ENCODE measurements at regions not wholly inside any gene's neighbourhood (a gene's known extent, or its start where the extent isn't known, plus 50 kb on each side); places are given as distances from the start of the nearest gene placed in this dataset.

GRCh38 chr5:15447209-15447608 is 52.8 kb upstream of the FBXL7 start:
- Histone ChIP-seq H3K4me1 (ENCODE audit: control insufficient read depth, insufficient read depth, low read length, poor library complexity, severe bottlenecking) (no peaks in the 10 kb centered on the region), H3K4me3 (ENCODE audit: extremely low read depth, insufficient read depth, low read length, poor library complexity, severe bottlenecking) (no peak overlapping the region), H3K9me3 (ENCODE audit: control insufficient read depth, low read length) (no peaks in the 10 kb centered on the region), H3K27ac (ENCODE audit: low read depth, low read length, severe bottlenecking) (no peak overlapping the region), H3K36me3 (ENCODE audit: control insufficient read depth, insufficient read depth, low read length) (no peaks in the 10 kb centered on the region)
- 100% methylated on average over 1 of the region's 1 CpG; no CpG with 5 or more reads in 1 of the 2 experiments for WGBS, 2 experiments (ENCODE audit: insufficient coverage in 2 of 2)

- H3K36me3 ChIP-seq (ENCODE audit: control insufficient read depth, insufficient read depth, low read length), result no peaks in the 10 kb centered on the region
- H3K27ac ChIP-seq (ENCODE audit: low read depth, low read length, severe bottlenecking), result no peak overlapping the region
- no peaks in the 10 kb centered on the region for H3K4me1 ChIP-seq (ENCODE audit: control insufficient read depth, insufficient read depth, low read length, poor library complexity, severe bottlenecking)
- H3K9me3 ChIP-seq (ENCODE audit: control insufficient read depth, low read length), result no peaks in the 10 kb centered on the region
- H3K4me3 ChIP-seq (ENCODE audit: extremely low read depth, insufficient read depth, low read length, poor library complexity, severe bottlenecking), result no peak overlapping the region
Measured at GRCh38 chr5:15446552-15446951, 53.4 kb upstream of the FBXL7 start.

GRCh38 chr5:15442193-15442570 is 57.8 kb upstream of the FBXL7 start:
- Histone ChIP-seq H3K9me3 (ENCODE audit: control insufficient read depth, low read length) (no peaks in the 10 kb centered on the region), H3K27ac (ENCODE audit: low read depth, low read length, severe bottlenecking) (no peak overlapping the region), H3K4me3 (ENCODE audit: extremely low read depth, insufficient read depth, low read length, poor library complexity, severe bottlenecking) (no peak overlapping the region), H3K36me3 (ENCODE audit: control insufficient read depth, insufficient read depth, low read length) (no peaks in the 10 kb centered on the region), H3K4me1 (ENCODE audit: control insufficient read depth, insufficient read depth, low read length, poor library complexity, severe bottlenecking) (no peaks in the 10 kb centered on the region)
- no CpG with 5 or more reads among the region's 1 CpG for WGBS, 2 experiments (ENCODE audit: insufficient coverage in 2 of 2)

GRCh38 chr5:15441433-15442192 is 58.4 kb upstream of the FBXL7 start:
- Histone ChIP-seq H3K36me3 (ENCODE audit: control insufficient read depth, insufficient read depth, low read length) (no peaks in the 10 kb centered on the region), H3K9me3 (ENCODE audit: control insufficient read depth, low read length) (no peaks in the 10 kb centered on the region), H3K4me3 (ENCODE audit: extremely low read depth, insufficient read depth, low read length, poor library complexity, severe bottlenecking) (no peak overlapping the region), H3K27ac (ENCODE audit: low read depth, low read length, severe bottlenecking) (no peak overlapping the region), H3K4me1 (ENCODE audit: control insufficient read depth, insufficient read depth, low read length, poor library complexity, severe bottlenecking) (no peaks in the 10 kb centered on the region)
- 76 to 100% methylated on average over 2 to 3 of the region's 6 CpGs for WGBS, 2 experiments (ENCODE audit: insufficient coverage in 2 of 2)

- no peak overlapping the region for H3K27ac ChIP-seq (ENCODE audit: low read depth, low read length, severe bottlenecking)
- 81 to 89% methylated on average over 3 to 5 of the region's 5 CpGs for WGBS, 2 experiments (ENCODE audit: insufficient coverage in 2 of 2)
- H3K4me3 ChIP-seq (ENCODE audit: extremely low read depth, insufficient read depth, low read length, poor library complexity, severe bottlenecking), result no peak overlapping the region
- no peaks in the 10 kb centered on the region for H3K9me3 ChIP-seq (ENCODE audit: control insufficient read depth, low read length)
- H3K36me3 ChIP-seq (ENCODE audit: control insufficient read depth, insufficient read depth, low read length), result no peaks in the 10 kb centered on the region
- no peaks in the 10 kb centered on the region for H3K4me1 ChIP-seq (ENCODE audit: control insufficient read depth, insufficient read depth, low read length, poor library complexity, severe bottlenecking)
Measured at GRCh38 chr5:15440434-15440833, 59.5 kb upstream of the FBXL7 start.

GRCh38 chr5:15439801-15440200 is 60.2 kb upstream of the FBXL7 start:
- Histone ChIP-seq H3K27ac (ENCODE audit: low read depth, low read length, severe bottlenecking) (no peak overlapping the region), H3K4me3 (ENCODE audit: extremely low read depth, insufficient read depth, low read length, poor library complexity, severe bottlenecking) (no peak overlapping the region), H3K4me1 (ENCODE audit: control insufficient read depth, insufficient read depth, low read length, poor library complexity, severe bottlenecking) (no peaks in the 10 kb centered on the region), H3K9me3 (ENCODE audit: control insufficient read depth, low read length) (no peaks in the 10 kb centered on the region), H3K36me3 (ENCODE audit: control insufficient read depth, insufficient read depth, low read length) (no peaks in the 10 kb centered on the region)
- WGBS, 2 experiments (ENCODE audit: insufficient coverage in 2 of 2), result no CpG with 5 or more reads among the region's 1 CpG

GRCh38 chr5:15433709-15434108 is 66.3 kb upstream of the FBXL7 start:
- H3K9me3 ChIP-seq (ENCODE audit: control insufficient read depth, low read length), result no peaks in the 10 kb centered on the region
- H3K4me3 ChIP-seq (ENCODE audit: extremely low read depth, insufficient read depth, low read length, poor library complexity, severe bottlenecking), result no peak overlapping the region
- no peaks in the 10 kb centered on the region for H3K4me1 ChIP-seq (ENCODE audit: control insufficient read depth, insufficient read depth, low read length, poor library complexity, severe bottlenecking)
- 100% methylated on average over 1 to 3 of the region's 3 CpGs for WGBS, 2 experiments (ENCODE audit: insufficient coverage in 2 of 2)
- no peaks in the 10 kb centered on the region for H3K36me3 ChIP-seq (ENCODE audit: control insufficient read depth, insufficient read depth, low read length)
- H3K27ac ChIP-seq (ENCODE audit: low read depth, low read length, severe bottlenecking), result no peak overlapping the region

GRCh38 chr5:15431923-15432322 is 68.1 kb upstream of the FBXL7 start:
- WGBS, 2 experiments (ENCODE audit: insufficient coverage in 2 of 2), result 92 to 93% methylated on average over 1 to 2 of the region's 3 CpGs
- no peaks in the 10 kb centered on the region for H3K36me3 ChIP-seq (ENCODE audit: control insufficient read depth, insufficient read depth, low read length)
- no peak overlapping the region for H3K4me3 ChIP-seq (ENCODE audit: extremely low read depth, insufficient read depth, low read length, poor library complexity, severe bottlenecking)
- H3K27ac ChIP-seq (ENCODE audit: low read depth, low read length, severe bottlenecking), result no peak overlapping the region
- no peaks in the 10 kb centered on the region for H3K4me1 ChIP-seq (ENCODE audit: control insufficient read depth, insufficient read depth, low read length, poor library complexity, severe bottlenecking)
- no peaks in the 10 kb centered on the region for H3K9me3 ChIP-seq (ENCODE audit: control insufficient read depth, low read length)

GRCh38 chr5:15425766-15426165 is 74.2 kb upstream of the FBXL7 start:
- no peaks in the 10 kb centered on the region for H3K36me3 ChIP-seq (ENCODE audit: control insufficient read depth, insufficient read depth, low read length)
- no peaks in the 10 kb centered on the region for H3K9me3 ChIP-seq (ENCODE audit: control insufficient read depth, low read length)
- H3K4me1 ChIP-seq (ENCODE audit: control insufficient read depth, insufficient read depth, low read length, poor library complexity, severe bottlenecking), result no peaks in the 10 kb centered on the region
- H3K27ac ChIP-seq (ENCODE audit: low read depth, low read length, severe bottlenecking), result no peak overlapping the region
- 80 to 93% methylated on average over 1 to 2 of the region's 6 CpGs for WGBS, 2 experiments (ENCODE audit: insufficient coverage in 2 of 2)
- no peak overlapping the region for H3K4me3 ChIP-seq (ENCODE audit: extremely low read depth, insufficient read depth, low read length, poor library complexity, severe bottlenecking)

GRCh38 chr5:15424769-15425168 is 75.2 kb upstream of the FBXL7 start:
- no peak overlapping the region for H3K27ac ChIP-seq (ENCODE audit: low read depth, low read length, severe bottlenecking)

GRCh38 chr5:15421921-15422412 is 78.0 kb upstream of the FBXL7 start:
- WGBS, 2 experiments (ENCODE audit: insufficient coverage in 2 of 2), result 95% methylated on average over 2 of the region's 4 CpGs
- no peaks in the 10 kb centered on the region for H3K4me1 ChIP-seq (ENCODE audit: control insufficient read depth, insufficient read depth, low read length, poor library complexity, severe bottlenecking)

More at GRCh38 chr5:15424769-15425168, 75.2 kb upstream of the FBXL7 start:
- no peaks in the 10 kb centered on the region for H3K9me3 ChIP-seq (ENCODE audit: control insufficient read depth, low read length)
- no CpG with 5 or more reads among the region's 3 CpGs for WGBS, 2 experiments (ENCODE audit: insufficient coverage in 2 of 2)
- H3K4me3 ChIP-seq (ENCODE audit: extremely low read depth, insufficient read depth, low read length, poor library complexity, severe bottlenecking), result no peak overlapping the region
- H3K4me1 ChIP-seq (ENCODE audit: control insufficient read depth, insufficient read depth, low read length, poor library complexity, severe bottlenecking), result no peaks in the 10 kb centered on the region
- no peaks in the 10 kb centered on the region for H3K36me3 ChIP-seq (ENCODE audit: control insufficient read depth, insufficient read depth, low read length)

More at GRCh38 chr5:15421921-15422412, 78.0 kb upstream of the FBXL7 start:
- H3K9me3 ChIP-seq (ENCODE audit: control insufficient read depth, low read length), result no peaks in the 10 kb centered on the region
- H3K27ac ChIP-seq (ENCODE audit: low read depth, low read length, severe bottlenecking), result no peak overlapping the region
- H3K4me3 ChIP-seq (ENCODE audit: extremely low read depth, insufficient read depth, low read length, poor library complexity, severe bottlenecking), result no peak overlapping the region
- no peaks in the 10 kb centered on the region for H3K36me3 ChIP-seq (ENCODE audit: control insufficient read depth, insufficient read depth, low read length)

Measured in mesodermal cell (in vitro differentiated cells).